Stimulated activated CD4-positive, alpha-beta T cell treated with anti-CD3 and anti-CD28 coated beads, Interleukin-4, amount 100 ng/mL, for 48 hours (primary cell): ENCODE measurements at regions not wholly inside any gene's neighbourhood (a gene's known extent, or its start where the extent isn't known, plus 50 kb on each side); places are given as distances from the start of the nearest gene placed in this dataset.
"Not testable (repeated sequence)": the region's sequence is repeated elsewhere in the genome, so short reads cannot be mapped to it uniquely, and the experiment has no call there.

ENCODE experiments used
- DNase-seq, 2 donors: peaks; one replicate each; pipeline ENCODE4 v3.0.0-alpha.2; 2020; ENCODE audit warnings: low read depth in 2 of 2

DNA sequence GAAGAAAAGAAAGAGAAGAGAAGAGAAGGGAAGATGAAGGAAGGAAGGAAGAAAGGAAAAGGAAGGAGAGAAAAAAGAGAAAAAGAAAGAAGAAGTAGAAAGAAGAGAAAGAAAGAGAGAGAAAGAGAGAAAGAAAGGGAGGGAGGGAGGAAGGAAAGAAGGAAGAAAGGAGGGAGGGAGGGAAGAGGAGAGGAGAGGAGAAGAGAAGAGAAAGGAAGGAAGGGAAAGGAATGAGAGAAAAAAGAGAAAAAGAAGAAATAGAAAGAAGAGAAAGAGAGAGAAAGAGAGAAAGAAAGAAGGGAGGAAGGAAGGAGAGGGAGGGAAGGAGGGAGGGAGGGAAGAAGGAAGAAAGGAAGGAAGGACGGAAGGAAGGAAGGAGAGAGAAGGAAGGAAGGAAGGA is 217.9 kb upstream of the POU1F1 start:
- DNase-seq = no peak

DNA sequence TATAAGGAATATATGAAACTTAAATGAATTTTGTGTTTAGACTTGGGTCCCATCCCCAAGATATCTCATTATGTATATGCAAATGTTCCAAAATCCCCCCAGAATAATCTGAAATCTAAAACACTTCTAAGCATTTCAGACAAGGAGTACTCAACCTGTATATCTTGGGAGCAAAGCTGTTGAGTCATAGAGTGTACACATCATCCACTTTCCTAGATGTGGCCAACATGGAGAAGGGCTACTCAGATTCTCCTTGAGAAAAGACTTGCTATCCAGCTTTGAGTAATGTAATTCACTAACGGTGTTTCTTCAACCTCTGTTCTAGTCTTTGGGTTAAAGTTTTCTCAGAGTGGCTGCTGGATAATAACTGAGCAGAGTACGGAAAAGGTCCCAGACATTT is 215.5 kb upstream of the POU1F1 start:
- DNase-seq = no peak

DNA sequence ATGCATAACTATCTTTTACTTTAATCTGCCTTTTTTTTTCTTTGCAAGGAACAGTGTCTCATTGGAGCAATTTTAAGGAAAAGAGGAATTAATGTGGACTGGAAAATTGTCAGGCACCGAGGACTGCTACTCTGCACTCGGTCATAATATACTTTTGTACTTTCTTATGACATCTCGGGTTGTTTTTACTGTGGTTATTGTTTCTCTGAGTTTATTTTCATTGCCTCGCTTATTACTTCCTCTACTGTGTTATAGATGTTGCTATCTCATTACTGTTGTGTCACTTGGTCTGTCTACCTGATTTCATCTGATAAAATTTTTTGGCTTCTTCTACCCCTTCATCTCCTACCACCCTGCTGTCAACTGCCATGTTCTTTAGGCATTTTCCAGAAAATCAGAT is 213.5 kb upstream of the POU1F1 start:
- no peak for DNase-seq

DNA sequence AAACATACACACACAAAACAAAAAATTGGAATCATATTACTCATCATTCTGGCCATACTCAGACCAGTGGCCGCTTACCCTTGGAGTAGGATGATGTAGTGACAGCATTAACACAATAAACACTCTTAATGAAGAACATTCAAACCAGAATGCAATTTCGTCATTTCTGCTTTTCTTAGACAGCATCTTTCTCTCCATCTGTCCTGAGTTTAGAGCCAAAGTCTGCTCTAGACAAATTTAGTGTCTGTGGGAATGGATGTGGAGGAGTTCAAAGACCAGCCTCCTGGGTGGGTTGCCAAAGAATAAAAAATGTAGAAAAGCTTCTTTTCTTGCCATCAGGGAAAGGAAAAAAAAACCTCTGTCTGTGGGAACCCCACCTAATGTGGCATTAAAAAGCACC is 212.4 kb upstream of the POU1F1 start:
- no peak for DNase-seq

DNA sequence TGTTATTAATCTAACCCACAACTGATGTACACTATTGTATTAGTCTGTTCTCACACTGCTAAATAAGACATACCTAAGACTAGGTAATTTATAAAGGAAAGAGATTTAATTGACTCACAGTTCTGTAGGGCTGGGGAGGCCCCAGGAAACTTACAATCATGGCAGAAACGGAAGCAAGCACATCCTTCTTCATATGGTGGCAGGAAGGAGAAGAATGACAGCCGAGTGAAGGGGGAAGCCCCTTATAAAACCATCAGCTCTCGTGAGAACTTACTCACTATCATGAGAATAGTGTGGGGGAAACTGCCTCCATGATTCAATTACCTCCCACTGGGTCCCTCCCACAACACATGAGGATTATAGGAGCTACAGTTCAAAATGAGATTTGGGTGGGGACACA is 210.3 kb upstream of the POU1F1 start:
- not testable (repeated sequence) for DNase-seq

DNA sequence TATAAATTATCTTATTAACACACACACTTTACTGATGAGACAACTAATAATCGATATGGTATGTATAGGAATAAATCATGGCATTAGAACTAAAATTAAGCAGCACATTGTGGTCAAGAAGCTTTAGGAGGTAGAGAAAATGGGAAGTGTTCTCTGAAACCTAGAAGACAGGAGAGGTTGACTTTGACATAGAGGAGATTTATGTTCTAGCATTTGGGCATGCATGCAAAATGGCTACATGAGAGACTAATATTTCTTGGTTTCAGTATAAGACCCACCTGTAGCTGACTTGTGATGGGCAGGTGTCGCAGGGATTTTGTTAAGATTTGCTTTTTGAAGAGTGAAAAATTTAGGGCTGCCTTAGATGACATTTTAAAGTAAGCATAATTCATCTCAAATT is 209.7 kb upstream of the POU1F1 start:
- no peak for DNase-seq

DNA sequence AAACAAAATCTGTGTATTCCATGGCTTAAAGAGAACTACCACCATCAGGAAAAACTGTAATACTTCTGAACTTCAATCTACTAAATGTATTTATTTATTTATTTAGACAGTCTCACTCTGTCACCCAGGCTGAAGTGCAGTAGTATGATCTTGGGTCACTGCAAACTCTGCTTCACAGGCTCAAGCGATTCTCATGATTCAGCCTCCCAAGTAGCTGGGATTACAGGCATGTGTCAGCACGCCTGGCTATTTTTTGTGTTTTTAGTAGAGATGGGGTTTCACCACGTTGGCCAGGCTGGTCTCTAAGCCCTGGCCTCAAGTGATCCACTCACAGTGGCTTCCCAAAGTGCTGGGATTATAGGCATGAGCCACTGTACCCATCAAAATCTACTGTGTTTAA is 202.3 kb upstream of the POU1F1 start:
- no peak for DNase-seq

DNA sequence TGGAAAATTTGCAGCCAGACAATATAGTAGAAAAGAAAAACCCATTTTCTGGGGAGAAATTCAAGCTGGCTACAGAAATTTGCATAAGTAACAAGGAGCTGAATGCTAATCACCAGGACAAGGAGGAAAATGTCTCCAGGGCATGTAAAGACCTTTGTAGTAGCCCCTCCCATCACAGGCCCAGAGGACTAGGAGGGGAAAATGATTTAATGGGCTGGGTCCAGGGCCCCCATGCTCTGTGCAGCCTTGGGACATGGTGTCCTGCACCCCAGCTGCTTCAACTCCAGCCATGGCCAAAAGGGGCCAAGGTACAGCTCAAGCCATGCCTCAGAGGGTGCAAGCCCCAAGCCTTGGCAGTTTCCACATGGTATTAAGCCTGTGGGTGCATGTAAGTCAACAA is 197.6 kb upstream of the POU1F1 start:
- no peak for DNase-seq

DNA sequence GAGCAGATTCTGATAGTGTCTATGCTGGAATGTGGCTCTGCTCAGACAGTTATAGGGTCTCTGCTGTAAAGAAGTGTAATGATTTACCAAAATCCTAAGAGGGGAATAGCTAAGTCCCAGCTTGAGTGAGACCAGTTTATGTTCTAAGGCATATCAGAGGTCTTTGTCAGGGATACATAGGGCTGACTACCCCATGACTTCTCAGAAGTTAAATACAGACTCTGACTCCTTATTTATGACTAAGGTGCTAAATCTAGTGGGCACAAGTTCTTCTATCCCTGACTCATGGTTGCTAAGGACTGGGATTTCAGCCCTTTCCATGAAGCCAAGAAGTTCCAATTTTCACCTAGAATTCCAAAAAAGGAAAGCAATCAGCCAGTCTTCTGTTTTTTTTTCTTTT is 192.6 kb upstream of the POU1F1 start:
- no peak for DNase-seq

DNA sequence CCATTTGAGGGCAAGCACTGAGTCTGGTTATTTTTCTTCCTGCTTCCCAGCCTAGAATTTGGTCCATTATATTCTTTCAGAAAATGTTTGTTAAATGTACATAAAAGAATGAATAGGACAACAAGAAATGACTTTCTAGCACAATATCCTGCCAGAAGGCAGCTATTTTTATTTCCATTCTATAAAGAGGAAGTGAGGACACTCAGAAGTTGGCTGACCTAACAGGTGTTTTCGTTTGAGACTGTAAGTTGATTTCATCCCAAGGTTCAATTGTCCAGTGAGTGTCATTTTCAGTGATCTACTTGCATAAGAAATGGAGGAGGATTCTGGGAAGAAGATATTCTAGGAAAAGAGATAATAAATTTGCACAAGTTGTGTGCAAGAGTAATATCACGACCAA is 191.9 kb upstream of the POU1F1 start:
- DNase-seq = no peak

DNA sequence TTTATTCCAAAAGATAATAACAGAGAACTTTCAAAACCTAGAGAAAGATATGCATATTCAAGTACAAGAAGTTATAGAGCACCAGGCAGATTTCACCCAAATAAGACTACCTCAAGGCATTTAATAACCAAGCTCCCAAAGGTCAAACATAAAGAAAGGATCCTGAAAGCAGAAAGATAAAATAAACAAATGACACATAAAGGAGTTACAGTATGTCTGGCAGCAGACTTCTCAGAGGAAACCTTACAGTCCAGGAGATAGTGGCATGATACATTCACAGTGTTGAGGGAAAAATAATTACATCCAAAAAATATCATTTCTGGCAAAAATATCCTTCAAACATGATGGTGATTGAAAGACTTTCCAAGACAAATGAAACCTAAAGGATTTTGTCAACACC is 185.8 kb upstream of the POU1F1 start:
- DNase-seq = no peak

DNA sequence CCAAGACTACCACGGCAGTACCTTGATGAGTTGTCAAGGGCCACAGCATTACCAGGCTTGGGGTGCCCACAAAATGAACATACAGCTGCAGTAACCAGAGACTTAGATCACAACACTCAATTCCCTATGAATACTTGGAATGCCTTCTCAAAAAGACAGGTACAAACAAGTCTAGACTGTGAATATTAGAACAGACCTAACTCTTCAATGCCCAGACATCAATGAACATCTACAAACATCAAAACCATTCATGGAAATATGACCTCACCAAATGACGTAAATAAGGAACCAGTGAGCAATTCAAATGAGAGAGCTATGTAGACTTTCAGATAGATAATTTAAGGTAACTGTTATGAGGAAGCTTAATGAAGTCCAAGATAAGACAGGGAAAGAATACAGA is 185.1 kb upstream of the POU1F1 start:
- DNase-seq = no peak

DNA sequence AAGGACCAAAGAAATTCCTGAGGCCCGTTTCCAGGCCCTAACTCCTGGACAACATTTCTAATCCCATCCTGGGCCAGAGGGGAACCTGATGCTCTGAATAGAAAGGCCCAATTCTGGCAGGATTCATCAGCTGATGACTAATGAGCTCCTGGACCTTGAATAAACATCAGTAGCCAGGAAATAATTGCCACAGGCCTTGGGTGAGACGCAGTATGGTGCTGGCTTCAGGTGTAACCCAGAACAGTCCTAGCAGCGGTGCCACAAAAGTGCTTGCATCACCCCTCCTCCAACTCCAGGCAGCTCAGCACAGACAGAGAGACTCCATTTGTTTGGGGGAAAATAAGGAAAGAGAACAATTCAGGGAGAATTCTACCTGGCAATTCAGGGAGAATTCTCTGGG is 184.7 kb upstream of the POU1F1 start:
- no peak for DNase-seq

DNA sequence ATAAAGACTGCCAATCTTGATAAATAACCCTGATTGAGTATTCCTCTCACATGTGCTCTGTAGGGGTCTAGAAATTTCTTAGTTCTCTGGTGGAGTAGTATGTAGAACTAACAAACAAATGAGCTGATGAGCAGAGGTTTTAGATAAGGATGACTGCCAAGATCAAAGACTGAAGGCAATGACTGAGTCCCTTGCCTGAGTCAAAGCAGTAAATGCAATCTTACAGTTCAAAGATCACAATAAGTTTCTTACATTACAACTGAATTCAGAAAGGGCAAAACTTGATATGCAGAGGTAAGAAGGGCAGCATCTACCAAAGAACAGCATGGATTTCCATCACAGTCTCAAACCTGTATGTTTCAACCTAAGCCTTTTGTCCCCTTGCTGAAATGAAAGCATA is 172.2 kb upstream of the POU1F1 start:
- DNase-seq = no peak

DNA sequence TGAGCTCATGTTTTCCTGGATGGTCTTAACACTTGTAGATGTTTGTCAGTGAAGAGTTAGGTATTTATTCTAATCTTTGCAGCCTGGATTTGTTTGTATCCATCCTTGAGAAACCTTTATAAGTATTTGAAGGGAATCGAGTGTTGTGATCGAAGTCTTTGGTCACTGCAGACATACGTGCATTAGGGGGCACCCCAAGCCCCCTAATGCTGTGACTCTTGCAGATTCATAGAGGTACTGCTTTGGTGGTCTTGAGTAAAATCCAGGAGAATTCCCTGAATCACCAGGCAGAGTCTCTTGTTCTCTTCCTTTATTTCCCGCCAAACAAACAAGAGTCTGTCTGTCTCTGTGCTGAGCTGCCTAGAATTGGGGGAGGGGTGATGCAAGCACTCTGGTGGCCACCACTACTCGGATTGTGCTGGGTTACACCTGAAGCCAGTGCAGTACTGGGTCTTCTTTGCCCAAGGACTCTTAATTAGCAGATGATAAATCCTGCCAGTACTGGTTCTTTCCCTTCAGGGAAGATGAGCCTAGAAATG is 170.5 kb upstream of the POU1F1 start:
- no peak for DNase-seq

DNA sequence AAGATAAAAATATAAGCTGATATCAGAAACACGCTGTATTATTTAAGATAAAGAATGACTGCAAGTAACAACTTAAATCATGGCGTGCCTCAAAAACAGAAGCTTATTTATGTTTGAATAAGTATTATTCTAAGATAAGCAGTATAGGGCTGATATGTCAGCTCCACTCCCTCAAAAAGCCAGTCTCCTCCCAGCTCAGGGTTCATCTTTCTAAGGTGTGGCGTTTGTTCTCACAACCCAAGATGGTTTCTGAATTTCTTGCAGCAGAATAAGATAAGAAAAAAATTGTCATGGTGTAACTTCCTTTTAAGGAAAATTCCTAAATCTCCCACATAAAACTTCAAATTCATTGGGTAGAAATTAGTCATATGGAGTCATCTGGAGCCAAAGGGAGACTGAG is 166.1 kb upstream of the POU1F1 start:
- no peak for DNase-seq

DNA sequence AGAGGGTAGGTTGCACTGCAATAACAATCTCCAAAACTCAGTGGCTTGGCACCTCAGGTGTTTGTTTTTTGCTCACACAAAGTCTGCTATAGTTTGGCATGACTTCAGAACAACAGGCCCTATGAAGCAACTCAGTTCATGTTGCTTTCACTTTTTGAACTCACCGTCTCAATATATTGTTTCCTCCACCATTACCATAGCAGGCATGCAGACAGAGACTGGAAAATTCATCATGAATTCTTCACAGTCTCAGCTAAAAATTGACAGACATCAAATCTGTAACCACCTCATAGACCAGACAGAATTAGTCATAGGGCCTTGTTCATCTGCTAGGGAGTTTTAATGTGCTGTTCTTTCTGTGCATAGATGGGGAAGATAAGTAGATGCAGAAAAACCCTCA is 161.4 kb upstream of the POU1F1 start:
- DNase-seq = no peak

DNA sequence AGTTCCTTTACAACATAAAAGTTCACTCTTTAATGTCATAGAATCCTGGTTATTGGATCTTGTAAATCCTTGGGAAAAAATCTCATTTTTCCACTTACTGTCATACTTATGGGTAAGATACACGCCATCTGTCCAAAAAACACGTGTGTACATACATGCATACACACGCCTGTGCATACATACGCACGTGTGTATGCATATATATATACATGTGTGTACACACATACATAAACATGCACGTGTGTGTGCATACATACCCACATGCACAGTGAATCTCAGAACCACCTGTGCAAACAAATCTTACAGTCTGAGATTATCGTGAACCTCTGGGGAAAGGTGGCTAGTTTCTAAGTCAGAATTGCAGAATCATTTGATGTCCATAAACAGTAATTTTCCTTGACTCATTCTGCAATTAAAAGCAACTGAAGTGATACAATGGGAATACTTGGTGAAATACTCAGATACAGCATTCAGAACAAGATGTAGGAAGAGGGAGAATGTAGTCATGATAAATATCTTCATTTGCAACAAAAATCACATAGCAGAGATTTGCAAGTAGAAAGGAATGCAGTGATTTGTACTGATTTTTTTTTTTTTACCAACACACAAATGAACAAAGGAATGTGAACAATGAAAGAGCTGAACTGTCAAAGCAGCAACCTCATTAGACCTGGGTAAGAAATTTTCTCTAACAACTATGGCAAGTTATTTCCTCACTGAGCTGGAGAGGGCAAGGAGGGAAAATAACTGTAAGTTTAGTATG is 160.6 kb upstream of the POU1F1 start:
- no peak for DNase-seq

DNA sequence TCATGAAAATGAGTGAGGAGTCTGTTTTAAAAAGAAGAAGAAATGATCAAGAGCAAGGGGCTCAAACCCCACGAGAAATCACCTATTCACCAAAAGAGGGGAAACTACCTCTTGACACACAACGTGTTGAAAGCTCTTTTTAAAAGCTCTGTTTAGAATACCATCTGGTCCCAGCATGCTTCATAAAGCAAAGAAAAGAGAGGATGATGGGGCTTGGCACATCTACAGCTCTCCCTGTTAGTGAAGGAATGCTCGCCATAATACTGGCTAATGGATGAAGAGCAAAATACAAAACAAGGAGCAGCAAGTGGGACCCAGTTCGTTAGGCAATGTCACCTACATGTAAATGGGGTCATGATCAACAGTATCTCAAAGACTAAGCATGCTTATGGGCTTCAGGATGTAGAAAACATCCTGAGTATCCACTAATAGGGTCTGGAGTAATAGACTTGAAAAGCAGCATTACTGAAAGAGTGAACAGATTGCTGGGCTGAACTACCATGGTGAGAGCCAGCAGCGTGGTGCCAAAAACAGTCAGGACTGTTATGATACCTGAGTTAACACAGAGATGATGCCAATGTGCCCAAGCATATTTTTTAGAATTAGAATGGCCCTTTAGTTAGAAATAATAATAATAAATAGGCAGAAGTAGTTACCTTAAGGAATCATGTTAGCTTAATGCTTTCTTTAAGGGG is 159.7 kb upstream of the POU1F1 start:
- DNase-seq = no peak

DNA sequence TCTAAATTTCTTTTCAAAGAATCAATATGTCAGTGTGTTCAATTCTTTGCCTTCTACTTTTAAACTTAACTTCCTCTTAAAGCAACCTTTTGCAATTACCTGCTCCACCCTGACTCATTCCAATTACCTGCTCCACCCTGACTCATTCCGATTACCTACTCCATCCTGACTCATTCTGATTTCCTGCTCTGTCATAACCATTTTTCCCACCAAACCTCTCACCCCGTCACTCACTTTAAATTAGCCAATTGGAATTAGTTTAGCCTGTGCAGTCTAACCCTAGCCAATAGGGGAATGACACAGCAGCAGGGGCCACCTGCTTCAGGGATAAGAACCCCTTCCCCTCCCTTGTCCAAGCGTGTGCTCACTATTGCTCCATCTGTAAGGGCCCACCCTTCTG is 157.1 kb upstream of the POU1F1 start:
- not testable (repeated sequence) for DNase-seq

DNA sequence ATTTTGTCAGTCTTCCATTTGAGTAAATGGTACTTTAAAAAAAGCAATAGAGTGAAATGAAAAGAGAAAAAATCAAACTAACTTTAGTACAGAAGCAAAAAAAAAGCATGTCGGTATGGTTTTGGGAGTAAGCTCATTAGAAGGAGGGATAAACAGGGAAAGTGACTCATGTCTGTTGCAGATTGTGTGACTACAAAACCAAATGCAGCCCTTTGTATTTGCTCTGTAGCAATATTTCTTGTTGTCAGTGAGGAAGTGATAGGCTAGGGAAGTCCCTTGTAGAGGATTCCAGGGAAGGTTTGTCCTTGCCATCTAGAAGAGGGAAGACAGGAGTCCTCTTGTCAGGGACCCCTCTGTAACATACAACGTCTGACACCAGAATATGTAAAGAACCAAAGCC is 150.5 kb upstream of the POU1F1 start:
- DNase-seq = no peak

DNA sequence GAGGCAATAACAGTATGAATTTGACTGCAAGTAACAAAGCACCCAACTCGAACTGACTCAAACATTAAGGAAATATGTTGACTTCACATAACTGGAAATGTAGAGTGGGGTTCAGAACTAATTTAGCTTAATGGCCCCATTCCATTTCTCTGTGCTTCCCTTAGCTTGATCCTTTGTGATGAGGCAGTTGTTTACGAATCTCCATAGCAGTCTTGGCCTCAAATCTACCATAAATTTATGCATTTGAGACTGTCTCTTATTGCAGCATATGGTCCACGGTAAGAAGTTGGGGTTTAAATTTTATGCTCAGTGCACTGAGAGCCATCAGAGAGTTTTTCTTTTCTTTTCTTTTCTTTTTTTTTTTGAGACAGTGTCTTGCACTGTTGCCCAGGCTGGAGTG is 148.7 kb upstream of the POU1F1 start:
- DNase-seq = no peak

DNA sequence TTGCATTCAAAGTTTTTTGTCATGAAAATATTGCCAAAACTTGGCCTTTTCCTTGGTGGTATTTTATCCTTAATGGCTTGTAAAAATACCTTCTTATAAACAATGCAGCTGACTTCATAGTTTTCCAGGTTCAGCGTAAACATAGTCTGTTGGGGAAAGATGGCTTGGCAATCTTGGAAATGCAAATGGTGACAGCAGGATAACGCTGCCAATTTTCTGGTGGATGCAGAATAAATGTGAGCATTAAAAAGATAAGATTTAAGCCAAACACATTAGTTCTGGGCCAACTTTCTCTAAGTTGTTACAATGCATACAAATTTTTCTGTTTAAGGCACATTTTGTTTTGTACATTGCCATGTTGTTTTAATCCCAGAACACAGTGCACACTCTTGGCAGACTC is 147.0 kb upstream of the POU1F1 start:
- DNase-seq = no peak

DNA sequence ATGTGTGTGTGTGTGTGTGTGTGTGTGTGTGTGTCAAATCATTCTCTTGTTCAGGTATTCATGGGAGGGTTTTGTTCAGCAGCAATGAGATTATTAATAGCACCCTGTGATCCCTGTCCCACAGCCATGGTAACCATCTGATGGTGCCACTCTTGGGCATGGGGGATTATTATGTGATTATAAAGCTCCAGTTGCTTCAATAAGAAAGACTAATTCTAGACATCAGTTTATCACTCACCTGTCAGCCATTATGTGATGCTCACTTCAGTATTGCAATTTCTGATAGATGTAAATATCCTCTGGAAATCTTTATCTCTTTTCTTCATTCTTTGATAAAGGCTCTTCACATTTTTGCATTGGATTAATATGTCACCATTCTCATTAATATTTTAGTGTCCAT is 145.9 kb upstream of the POU1F1 start:
- DNase-seq = no peak
